GM10248 (cell line): ENCODE measurements at regions not wholly inside any gene's neighbourhood (a gene's known extent, or its start where the extent isn't known, plus 50 kb on each side); places are given as distances from the start of the nearest gene placed in this dataset.

Experiments used
- CTCF ChIA-PET: fragments of 300-600 bp; sonication (Branson Sonifier 250); formaldehyde crosslinking; extraction: SDS; loops from one replicate; lab custom pipeline; 2021; ENCODE audit warnings: antibody characterized with exemption; lab: Yijun Ruan, JAX
- POLR2A ChIA-PET: fragments of 350-650 bp; sonication (Branson Sonifier 250); formaldehyde crosslinking; extraction: SDS; loops from one replicate; lab custom pipeline; 2020; ENCODE audit warnings: antibody characterized with exemption; lab: Yijun Ruan, JAX
- DNase-seq: peaks from one replicate; pipeline ENCODE4 v3.0.0; 2012; ENCODE audit errors: extremely low spot score
- CTCF ChIP-seq: IDR thresholded peaks from 2 replicates; pipeline ENCODE4 v1.5.1; 2012; ENCODE audit warnings: mild to moderate bottlenecking, low read depth; ENCODE audit errors: extremely low read depth, missing control alignments, control extremely low read depth

- POLR2A ChIA-PET: no interaction called here
- no peak for TF ChIP-seq CTCF
- CTCF ChIA-PET: no interaction called here
- no peak for DNase-seq
These were observed 502.7 kb upstream of the KLF4 start for GRCh38 chr9:107992271-107992670.

GRCh38 chr9:107991581-107991980 lies 502.0 kb upstream of the KLF4 start:
- POLR2A ChIA-PET: no interaction called here

GRCh38 chr9:107989544-107989943 lies 500.0 kb upstream of the KLF4 start:
- POLR2A ChIA-PET: no interaction called here
- DNase-seq: no peak

More at GRCh38 chr9:107991581-107991980, 502.0 kb upstream of the KLF4 start:
- DNase-seq: no peak
- no peak for TF ChIP-seq CTCF
- CTCF ChIA-PET: no interaction called here

GRCh38 chr9:107989099-107989498 lies 499.5 kb upstream of the KLF4 start:
- ChIA-PET POLR2A (no interaction called here), CTCF (no interaction called here)
- no peak for TF ChIP-seq CTCF
- DNase-seq: no peak

More at GRCh38 chr9:107989544-107989943, 500.0 kb upstream of the KLF4 start:
- CTCF ChIA-PET: interaction anchor here (1.3 kb wide), 1 partner anchor 10 kb away, joined by 3 read pairs; no protein-coding TSS in a partner anchor
- TF ChIP-seq CTCF: no peak

GRCh38 chr9:107984956-107985355 lies 495.4 kb upstream of the KLF4 start:
- ChIA-PET CTCF (no interaction called here), POLR2A (no interaction called here)
- no peak for TF ChIP-seq CTCF
- DNase-seq: no peak

GRCh38 chr9:107983762-107984161 lies 494.2 kb upstream of the KLF4 start:
- ChIA-PET POLR2A (no interaction called here), CTCF (no interaction called here)
- DNase-seq: no peak

More at GRCh38 chr9:107983762-107984161, 494.2 kb upstream of the KLF4 start:
- no peak for TF ChIP-seq CTCF
